Activated CD4-positive, CD25-positive, alpha-beta regulatory T cell (primary cell): ENCODE measurements at regions not wholly inside any gene's neighbourhood (a gene's known extent, or its start where the extent isn't known, plus 50 kb on each side); places are given as distances from the start of the nearest gene placed in this dataset.
"Not testable (repeated sequence)": the region's sequence is repeated elsewhere in the genome, so short reads cannot be mapped to it uniquely, and the experiment has no call there.

Source experiments
- DNase-seq, 4 experiments: peaks; one replicate each; lab custom pipeline; 2025; lab: John Stamatoyannopoulos, UW

- peak in 2 of 4 experiments; percentile 7 to 9 for DNase-seq
Observed at GRCh38 chr7:65621580-65622201, 248.0 kb downstream of the ZNF92 start.

- DNase-seq, result not testable (repeated sequence)
Observed at GRCh38 chr7:65631236-65631635, 241.6 kb upstream of the VKORC1L1 start.

DNA sequence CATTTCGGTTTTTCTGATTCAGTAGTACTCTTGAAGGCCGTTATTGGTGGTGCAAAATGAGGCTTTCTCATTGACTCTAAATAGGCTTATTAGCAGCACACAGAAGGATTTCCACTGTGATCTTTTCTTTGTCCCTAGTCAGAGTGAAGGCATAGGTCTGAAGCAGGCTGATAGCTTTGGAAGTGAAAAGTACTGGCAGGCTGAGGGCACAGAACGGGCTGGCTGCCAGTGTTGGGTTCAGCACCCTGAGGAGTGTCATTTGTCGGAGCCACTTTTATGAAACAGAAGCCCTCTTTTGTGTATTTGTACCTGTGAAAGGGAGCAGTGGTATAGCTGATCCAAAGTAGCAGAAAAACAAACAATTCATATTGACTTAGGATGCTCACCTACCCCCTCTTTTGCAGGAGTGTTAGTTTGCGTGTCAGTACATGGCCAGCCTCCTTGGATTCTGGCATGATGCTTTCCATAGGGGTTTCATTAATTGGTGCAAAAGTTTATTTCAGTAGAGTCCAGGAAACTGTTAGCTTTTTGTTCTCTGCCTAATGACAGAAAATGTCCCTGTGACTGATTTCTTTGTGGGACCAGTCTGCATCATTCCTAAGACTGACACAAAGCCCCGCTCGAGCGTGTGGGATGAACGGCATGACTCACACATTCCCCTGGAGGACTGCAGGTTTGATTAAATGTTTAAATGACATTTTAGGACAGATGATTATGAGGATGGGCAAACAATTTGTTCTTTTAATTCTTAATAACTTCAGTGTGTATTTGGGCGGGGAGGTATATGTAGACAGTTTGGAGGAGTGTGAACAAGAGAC is 239.1 kb upstream of the VKORC1L1 start:
- not testable (repeated sequence) for DNase-seq

DNA sequence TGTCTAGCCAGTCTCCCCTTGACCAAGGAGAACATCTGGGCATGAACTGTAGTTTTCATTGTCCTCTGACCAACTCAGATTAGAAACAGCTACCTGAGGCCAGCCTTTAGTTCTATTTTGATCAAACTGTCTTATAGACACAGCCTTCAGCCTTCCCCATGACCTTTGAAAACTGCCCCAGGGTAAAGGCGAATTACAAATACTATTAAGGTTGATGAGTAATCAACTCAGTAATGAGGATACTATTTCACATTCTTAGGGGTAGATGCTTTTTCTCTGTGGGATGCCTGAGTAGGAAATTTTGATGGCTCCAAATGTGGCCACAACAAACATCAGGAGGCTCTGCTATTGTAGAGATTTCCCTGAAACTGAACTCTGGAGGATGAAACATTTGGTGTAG is 234.0 kb upstream of the VKORC1L1 start:
- not testable (repeated sequence) for DNase-seq

DNA sequence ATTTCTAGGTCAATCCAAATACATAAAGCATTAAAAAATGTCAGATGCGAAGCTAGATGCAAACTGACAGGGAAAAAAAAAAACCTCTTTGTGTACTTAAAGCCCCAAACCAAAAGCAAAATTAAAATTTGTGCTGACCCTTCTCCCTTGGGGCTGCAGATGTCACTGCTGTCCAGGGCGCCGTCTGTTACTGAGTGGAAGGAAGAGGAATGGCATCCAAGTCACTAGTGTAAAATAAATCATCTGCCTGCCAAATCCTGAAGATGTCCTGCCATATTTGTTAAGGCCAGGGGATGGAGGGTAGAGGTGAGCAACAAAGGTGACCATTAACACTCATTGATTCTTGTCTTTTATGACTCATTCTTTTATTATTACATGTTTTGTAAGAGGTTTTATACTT is 233.2 kb upstream of the VKORC1L1 start:
- not testable (repeated sequence) for DNase-seq

DNA sequence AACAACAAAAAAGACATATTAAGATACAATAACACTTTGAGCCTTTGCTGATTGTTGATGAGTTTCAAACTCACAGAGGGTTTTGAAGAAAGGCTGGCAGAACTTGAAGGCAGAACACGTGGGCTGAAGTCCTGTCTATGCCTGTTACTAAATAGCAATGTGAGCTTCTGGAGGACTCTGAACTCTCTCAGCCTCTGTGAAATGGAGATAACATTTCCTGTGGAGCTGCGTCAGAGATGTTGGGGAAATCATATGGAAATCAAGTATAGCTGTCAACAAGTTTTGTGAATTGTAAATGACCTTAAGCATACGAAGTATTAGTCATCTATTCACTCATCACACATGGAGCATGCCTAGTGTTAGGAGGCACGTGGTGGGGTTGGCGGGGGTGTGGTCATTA is 229.4 kb upstream of the VKORC1L1 start:
- DNase-seq, result not testable (repeated sequence)

DNA sequence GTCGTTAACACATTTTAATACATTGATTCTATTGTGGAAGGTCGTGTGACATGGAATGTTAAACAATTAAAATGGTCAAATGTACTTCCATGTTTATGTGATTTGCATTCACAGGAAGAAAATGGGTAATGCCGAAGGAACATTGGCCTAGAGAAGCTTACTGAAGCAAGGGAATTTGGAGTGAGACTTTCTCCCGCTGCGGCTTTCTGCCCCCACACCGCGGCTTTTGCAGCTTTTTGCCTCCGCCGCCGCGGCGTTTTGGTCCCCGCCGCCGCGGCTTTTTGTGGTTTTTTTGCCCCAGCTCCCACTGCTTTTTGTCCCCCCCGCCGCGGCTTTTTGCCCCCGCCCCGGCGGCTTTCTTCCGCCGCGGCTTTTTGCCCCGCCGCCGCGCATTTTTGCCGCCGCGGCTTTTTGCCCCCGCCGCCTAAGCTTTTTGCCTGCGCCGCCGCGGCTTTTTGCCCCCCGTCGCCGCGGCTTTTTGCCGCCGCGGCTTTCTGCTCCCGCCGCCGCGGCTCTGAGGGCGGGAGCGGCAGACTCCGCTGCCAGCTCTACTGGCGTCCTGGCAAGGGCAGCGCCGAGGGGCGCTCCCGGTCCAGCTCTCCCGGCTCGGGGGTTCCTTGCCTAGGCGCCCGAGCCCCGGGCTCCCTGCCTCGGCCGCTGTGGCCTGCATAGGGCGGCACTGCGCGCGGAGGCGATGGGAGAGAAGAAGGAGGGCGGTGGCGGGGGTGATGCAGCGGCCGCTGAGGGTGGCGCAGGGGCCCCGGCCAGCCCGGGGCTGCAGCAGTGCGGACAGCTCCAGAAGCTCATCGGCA is 225.5 kb upstream of the VKORC1L1 start:
- not testable (repeated sequence) for DNase-seq

DNA sequence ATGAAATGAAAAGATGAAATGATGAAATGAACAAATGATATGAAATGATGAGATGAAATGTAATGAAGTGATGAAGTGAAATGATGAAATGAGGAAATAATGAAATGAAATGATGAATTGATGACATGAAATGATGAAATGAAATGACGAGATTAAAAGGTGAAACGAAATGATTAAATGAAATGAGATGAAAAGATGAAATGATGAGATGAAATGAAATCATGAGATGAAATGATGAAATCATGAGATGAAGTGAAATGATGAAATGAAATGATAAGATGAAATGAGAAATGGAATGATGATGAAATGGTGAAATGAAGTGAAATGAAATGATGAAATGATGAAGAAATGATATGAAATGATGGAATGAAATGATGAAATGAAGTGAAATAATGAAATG is 221.7 kb upstream of the VKORC1L1 start:
- not testable (repeated sequence) for DNase-seq

DNA sequence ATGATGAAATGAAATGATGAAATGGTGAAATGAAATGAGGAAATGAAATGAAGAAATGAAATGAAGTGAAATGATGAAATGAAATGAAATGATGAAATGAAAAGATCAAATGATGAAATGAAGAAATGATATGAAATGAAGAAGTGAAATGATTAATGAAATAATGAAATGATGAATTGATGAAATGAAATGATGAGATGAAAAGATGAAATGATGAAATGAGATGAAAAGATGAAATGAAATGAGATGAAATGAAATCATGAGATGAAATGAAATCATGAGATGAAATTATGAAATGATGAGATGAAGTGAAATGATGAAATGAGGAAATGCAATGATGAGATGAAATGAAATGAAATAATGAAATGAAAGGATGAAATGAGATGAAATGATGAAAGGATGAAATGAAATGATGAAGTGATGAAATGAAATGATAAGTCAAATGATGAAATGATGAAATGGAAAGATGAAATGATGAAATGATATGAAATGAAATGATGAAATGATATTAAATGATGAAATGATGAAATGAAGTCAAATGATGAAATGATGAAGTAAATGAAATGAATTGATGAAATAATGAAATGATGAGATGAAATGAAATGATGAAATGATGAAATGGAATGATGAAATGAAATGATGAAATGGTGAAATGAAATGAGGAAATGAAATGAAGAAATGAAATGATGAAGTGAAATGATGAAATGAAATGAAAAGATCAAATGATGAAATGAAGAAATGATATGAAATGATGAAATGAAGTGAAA is 220.9 kb upstream of the VKORC1L1 start:
- not testable (repeated sequence) for DNase-seq

GRCh38 chr7:65652669-65653068 is 220.2 kb upstream of the VKORC1L1 start:
- DNase-seq, result not testable (repeated sequence)

GRCh38 chr7:65656494-65657188 is 216.2 kb upstream of the VKORC1L1 start:
- not testable (repeated sequence) for DNase-seq

DNA sequence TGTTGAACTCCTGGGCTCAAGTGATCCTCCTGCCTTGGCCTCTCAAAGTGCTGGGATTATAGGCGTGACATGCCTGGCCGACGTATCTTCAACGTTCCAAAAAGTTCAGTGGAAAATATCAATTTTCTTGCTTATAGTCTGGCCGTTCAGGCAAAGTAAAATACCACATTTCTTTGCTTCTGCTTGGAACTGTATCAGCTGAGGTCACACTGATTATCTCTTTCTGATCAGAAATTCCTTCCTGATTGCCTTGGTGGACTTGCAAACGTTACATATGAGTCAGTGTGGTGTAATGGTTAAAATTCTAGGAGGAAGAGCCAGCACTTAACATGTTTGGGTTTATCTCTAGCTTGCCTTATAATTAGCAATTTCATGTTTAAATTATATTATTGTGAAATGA is 189.5 kb upstream of the VKORC1L1 start:
- not testable (repeated sequence) for DNase-seq

- not testable (repeated sequence) for DNase-seq
Observed at GRCh38 chr7:65699026-65699714, 173.7 kb upstream of the VKORC1L1 start.

GRCh38 chr7:65699715-65700356 is 173.0 kb upstream of the VKORC1L1 start:
- not testable (repeated sequence) for DNase-seq

DNA sequence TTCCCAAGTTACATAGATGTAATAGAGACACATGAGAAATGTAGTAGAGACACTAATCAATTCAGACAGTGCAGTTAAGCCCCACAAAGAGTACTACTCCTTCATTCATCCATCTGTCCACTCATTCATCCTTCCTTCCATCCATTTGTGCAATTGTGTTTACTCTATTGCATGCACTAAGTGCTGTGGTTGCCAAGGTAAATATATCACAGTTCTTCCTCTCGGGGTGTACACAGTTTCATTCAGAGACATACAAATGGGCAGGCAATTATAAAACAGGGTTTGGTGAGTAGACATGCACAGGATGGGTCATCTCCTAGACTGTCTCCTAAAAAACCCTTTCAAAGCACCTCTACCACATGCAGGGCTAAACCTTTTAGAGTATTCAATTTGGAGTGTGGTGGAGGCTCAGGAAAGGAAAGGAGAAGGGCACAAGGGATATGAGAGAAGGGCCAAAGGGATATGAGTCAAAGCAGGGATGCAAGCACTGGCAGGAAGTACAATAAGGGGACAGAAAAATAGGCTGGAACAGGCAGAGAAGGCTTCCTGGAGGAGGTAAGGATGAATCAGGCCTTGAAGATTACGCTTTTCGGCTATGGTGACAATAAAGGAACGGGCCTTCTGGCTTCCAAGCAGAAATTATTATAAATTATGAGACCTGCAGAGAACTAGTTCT is 153.6 kb upstream of the VKORC1L1 start:
- DNase-seq, result not testable (repeated sequence)

- peak; percentile 26 to 58 (median 50) for DNase-seq
Observed at GRCh38 chr7:65722361-65722792, 150.5 kb upstream of the VKORC1L1 start.

- DNase-seq, result not testable (repeated sequence)
Observed at GRCh38 chr7:65727182-65727581, 145.7 kb upstream of the VKORC1L1 start.

- DNase-seq, result no peak
Observed at GRCh38 chr7:65731129-65731528, 141.7 kb upstream of the VKORC1L1 start.

DNA sequence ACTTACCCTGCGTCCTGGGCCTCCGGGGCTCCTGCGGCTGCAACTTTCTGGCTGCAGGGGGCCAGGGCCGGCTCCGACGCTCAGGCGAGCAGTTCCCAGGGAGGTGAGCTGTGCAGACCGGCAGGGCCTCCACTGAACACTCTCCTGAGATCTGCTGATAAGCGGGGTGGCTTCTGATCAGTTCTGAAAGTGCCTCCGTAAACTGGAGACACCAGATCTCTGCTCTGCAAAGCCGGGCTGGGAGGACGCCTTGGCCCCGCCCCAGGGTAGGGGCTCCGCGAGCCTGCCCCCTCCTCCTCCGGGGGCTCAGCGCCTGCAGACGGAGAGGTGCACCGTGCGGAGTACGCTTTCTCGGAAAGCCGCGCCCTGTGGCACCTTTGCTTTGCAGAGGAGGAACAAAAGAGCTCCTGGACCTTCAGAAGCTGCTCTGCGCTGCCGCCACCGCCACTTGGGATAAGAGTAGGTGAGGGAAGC is 141.3 kb upstream of the VKORC1L1 start:
- no peak for DNase-seq
